ENCODE measurements at regions not wholly inside any gene's neighbourhood (a gene's known extent, or its start where the extent isn't known, plus 50 kb on each side); places are given as distances from the start of the nearest gene placed in this dataset.
"Not testable (repeated sequence)": the region's sequence is repeated elsewhere in the genome, so short reads cannot be mapped to it uniquely, and the experiment has no call there.

GRCh38 chr2:16091576-16092282 is 151.4 kb downstream of the MYCN start:
- no peak for DNase-seq

- peak; percentile 6 for DNase-seq
These were observed 150.6 kb downstream of the MYCN start for GRCh38 chr2:16090650-16091575.

GRCh38 chr2:16089491-16089890 is 149.1 kb downstream of the MYCN start:
- not testable (repeated sequence) for DNase-seq

GRCh38 chr2:16088802-16089112 is 148.4 kb downstream of the MYCN start:
- DNase-seq: no peak

- DNase-seq: peak; percentile 9
These were observed 147.9 kb downstream of the MYCN start for GRCh38 chr2:16088035-16088801.

- DNase-seq: not testable (repeated sequence)
These were observed 145.8 kb downstream of the MYCN start for GRCh38 chr2:16086136-16086535.

GRCh38 chr2:16085073-16085472 is 144.7 kb downstream of the MYCN start:
- DNase-seq: no peak

GRCh38 chr2:16084274-16084673 is 143.9 kb downstream of the MYCN start:
- DNase-seq: no peak

GRCh38 chr2:16082276-16082675 is 141.9 kb downstream of the MYCN start:
- no peak for DNase-seq

- no peak for DNase-seq
These were observed 141.2 kb downstream of the MYCN start for GRCh38 chr2:16081316-16082200.

- no peak for DNase-seq
These were observed 140.2 kb downstream of the MYCN start for GRCh38 chr2:16080516-16080915.

GRCh38 chr2:16080071-16080470 is 139.7 kb downstream of the MYCN start:
- no peak for DNase-seq

- no peak for DNase-seq
These were observed 139.3 kb downstream of the MYCN start for GRCh38 chr2:16079637-16080036.

- DNase-seq: no peak
These were observed 137.3 kb downstream of the MYCN start for GRCh38 chr2:16077601-16078000.

- no peak for DNase-seq
These were observed 136.6 kb downstream of the MYCN start for GRCh38 chr2:16076911-16077310.

GRCh38 chr2:16075045-16076012 is 135.0 kb downstream of the MYCN start:
- DNase-seq: no peak

- no peak for DNase-seq
These were observed 133.6 kb downstream of the MYCN start for GRCh38 chr2:16073921-16074425.

- no peak for DNase-seq
These were observed 133.1 kb downstream of the MYCN start for GRCh38 chr2:16073471-16073870.

GRCh38 chr2:16072638-16073290 is 132.4 kb downstream of the MYCN start:
- DNase-seq: no peak

- no peak for DNase-seq
These were observed 131.7 kb downstream of the MYCN start for GRCh38 chr2:16071865-16072637.
